GM12878 (cell line): ENCODE measurements at regions not wholly inside any gene's neighbourhood (a gene's known extent, or its start where the extent isn't known, plus 50 kb on each side); places are given as distances from the start of the nearest gene placed in this dataset.

Experiments
- ATAC-seq: fragments of 200-7000 bp; cut with Tn5 transposase; 3 replicates; pipeline ENCODE4 v1.9.1; 2020; ENCODE audit warnings: mild to moderate bottlenecking, moderate library complexity
- BruUV-seq: library from RNA; stranded (reverse); fragments of 400-500 nt; replicated peaks from 2 replicates; lab custom pipeline; 2021; lab: Mats Ljungman, UMichigan
- CTCF ChIA-PET: fragments of 300-600 bp; sonication (Branson Sonifier 250); formaldehyde crosslinking; extraction: SDS; loops from one replicate; lab custom pipeline; 2021; ENCODE audit warnings: inconsistent platforms; lab: Yijun Ruan, JAX
- POLR2A ChIA-PET: fragments of 350-600 bp; formaldehyde crosslinking; extraction: SDS; loops from one replicate; lab custom pipeline; 2021; ENCODE audit warnings: inconsistent platforms; lab: Charles Lee
- RAD21 ChIA-PET: fragments of 300-600 bp; sonication (Branson Sonifier 250); formaldehyde crosslinking; loops from one replicate; lab custom pipeline; 2023; ENCODE audit warnings: antibody characterized with exemption; ENCODE audit not compliant: unreplicated experiment; lab: Charles Lee
- SMC1A ChIA-PET: fragments of 300-600 bp; sonication (Branson Sonifier 250); formaldehyde crosslinking; loops from one replicate; lab custom pipeline; 2023; ENCODE audit not compliant: unreplicated experiment, uncharacterized antibody; lab: Charles Lee
- DNase-seq: peaks from one replicate; pipeline ENCODE4 v3.0.0-alpha.2; 2011; ENCODE audit warnings: low read depth, low spot score
- FAIRE-seq: peaks from 3 replicates; lab custom pipeline; 2011; peaks lifted over from hg19 to GRCh38; lab: Jason Lieb, UNC
- H2AFZ ChIP-seq: 2 replicates; pipeline ENCODE4 v1.6.0; 2011; ENCODE audit warnings: low read depth, low read length, control low read depth; ENCODE audit not compliant: control insufficient read depth
- H3K27ac ChIP-seq: 2 replicates; pipeline ENCODE4 v1.5.1; 2011; ENCODE audit warnings: control low read depth; ENCODE audit not compliant: control insufficient read depth, insufficient read depth
- H3K27me3 ChIP-seq, 2 experiments: replicated peaks in 1 of 2; 2 replicates each; pipeline versions ENCODE4 v1.6.0 to v1.6.1; 2011; ENCODE audit warnings: low read length in 1 of 2; ENCODE audit not compliant: control insufficient read depth in 2 of 2, insufficient read depth in 2 of 2
- H3K36me3 ChIP-seq, 2 experiments: 2 replicates each; pipeline ENCODE4 v1.5.1; 2011; ENCODE audit warnings: low read length in 1 of 2; ENCODE audit not compliant: control insufficient read depth in 2 of 2, insufficient read depth in 2 of 2
- H3K4me1 ChIP-seq: 2 replicates; pipeline ENCODE4 v1.6.1; 2011; ENCODE audit warnings: mild to moderate bottlenecking, low read length, moderate library complexity, mixed read lengths; ENCODE audit not compliant: control insufficient read depth, insufficient read depth
- H3K4me2 ChIP-seq: 2 replicates; pipeline ENCODE4 v1.6.0; 2011; ENCODE audit warnings: control low read depth; ENCODE audit not compliant: control insufficient read depth, insufficient read depth
- H3K4me3 ChIP-seq: fragments of 200-600 bp; sonication (generic); 2 replicates; pipeline ENCODE4 v1.5.1; 2016
- H3K79me2 ChIP-seq: 2 replicates; pipeline ENCODE4 v1.6.0; 2011; ENCODE audit warnings: low read length; ENCODE audit not compliant: control insufficient read depth, insufficient read depth
- H3K9ac ChIP-seq: 2 replicates; pipeline ENCODE4 v1.8.0; 2011; ENCODE audit warnings: low read length, control low read depth, mixed read lengths; ENCODE audit not compliant: control insufficient read depth, insufficient read depth
- H3K9me3 ChIP-seq: replicated peaks from 3 replicates; pipeline ENCODE4 v1.5.1; 2011; ENCODE audit warnings: mild to moderate bottlenecking, low read length; ENCODE audit not compliant: control insufficient read depth, insufficient read depth
- H4K20me1 ChIP-seq: 2 replicates; pipeline ENCODE4 v1.6.0; 2011; ENCODE audit not compliant: control insufficient read depth, insufficient read depth
- BMI1 ChIP-seq: fragments of 450-650 bp; IDR thresholded peaks from 2 replicates; pipeline ENCODE4 v1.6.1; 2016; ENCODE audit warnings: mild to moderate bottlenecking, moderate library complexity, borderline replicate concordance
- CHD2 ChIP-seq: IDR thresholded peaks from 2 replicates; pipeline ENCODE4 v1.6.1; 2011; ENCODE audit warnings: low read depth, low read length, improper control_type of control experiment, borderline replicate concordance
- JUND ChIP-seq: IDR thresholded peaks from 2 replicates; pipeline ENCODE4 v1.6.1; 2012; ENCODE audit warnings: low read depth, mild to moderate bottlenecking, low read length, improper control_type of control experiment, moderate library complexity
- MXI1 ChIP-seq: fragments of 150-350 bp; IDR thresholded peaks from 2 replicates; pipeline ENCODE4 v1.6.1; 2011; ENCODE audit warnings: low read depth, mild to moderate bottlenecking, inconsistent platforms, low read length, improper control_type of control experiment
- NKRF ChIP-seq: fragments of 450-650 bp; conservative IDR thresholded peaks from 2 replicates; pipeline ENCODE4 v1.6.1; 2017; ENCODE audit warnings: mild to moderate bottlenecking, moderate library complexity
- POLR2AphosphoS2 ChIP-seq: IDR thresholded peaks from 2 replicates; pipeline ENCODE4 v1.6.1; 2011; ENCODE audit warnings: low read depth, mild to moderate bottlenecking, low read length, improper control_type of control experiment, moderate library complexity
- ZNF622 ChIP-seq: fragments of 450-650 bp; IDR thresholded peaks from 2 replicates; pipeline ENCODE4 v1.6.1; 2017; ENCODE audit warnings: mild to moderate bottlenecking, inconsistent platforms
- WGBS: methylation state at CpG from one replicate; pipeline ENCODE4 v1.1.6; 2016; ENCODE audit warnings: low lambda C conversion rate; ENCODE audit not compliant: insufficient replicate concordance, insufficient coverage; ENCODE audit errors: missing lambda C conversion rate; 5-methylcytosine and 5-hydroxymethylcytosine counted together
- in situ Hi-C: fragments of 300-500 bp; cut with MboI; formaldehyde crosslinking; loops from 9 replicates; pipeline ENCODE4 v1.14.3; 2018; ENCODE audit warnings: mixed read lengths
- intact Hi-C: fragments of 100-400 bp; cut with micrococcal nuclease; formaldehyde crosslinking; loops from one replicate; pipeline ENCODE4 v1.14.2; 2022; ENCODE audit not compliant: unreplicated experiment

GRCh38 chr5:17054911-17055310 lies 118.8 kb upstream of the MYO10 start:
- in situ Hi-C loops (no loop called here), intact Hi-C loops (no loop called here)
- TF ChIP-seq ZNF622 (no peak), POLR2AphosphoS2 (no peak), CHD2 (no peak), JUND (no peak), BMI1 (no peak), MXI1 (no peak), NKRF (no peak)
- Histone ChIP-seq H3K4me3 (no peak overlapping the region), H3K9ac (no peak overlapping the region), H2AFZ (no peak overlapping the region), H3K79me2 (no peaks in the 10 kb centered on the region), H3K4me1 (no peaks in the 10 kb centered on the region), H3K27ac (no peak overlapping the region), H3K36me3 (no peaks in the 10 kb centered on the region), H3K9me3 (no peaks in the 10 kb centered on the region), H3K27me3 (no peaks in the 10 kb centered on the region), H4K20me1 (no peaks in the 10 kb centered on the region), H3K4me2 (no peak overlapping the region)
- FAIRE-seq: no peak
- POLR2A ChIA-PET: no interaction called here
- CTCF ChIA-PET: no interaction called here
- 46% methylated on average over 8 of the region's 8 CpGs for WGBS
- DNase-seq: no peak
- RAD21 ChIA-PET: no interaction called here
- BruUV-seq: no TSS peak
- no peak for ATAC-seq
- SMC1A ChIA-PET: no interaction called here
